Suprapubic skin (tissue), 4 donors: ENCODE measurements at regions not wholly inside any gene's neighbourhood (a gene's known extent, or its start where the extent isn't known, plus 50 kb on each side); places are given as distances from the start of the nearest gene placed in this dataset.

Source experiments
- DNase-seq, 2 donors: peaks; one replicate each; pipeline ENCODE4 v3.0.0-alpha.2; 2019; ENCODE audit warnings: low spot score in 2 of 2
- H3K27ac ChIP-seq: fragments of 200-600 bp; sonication (generic); one replicate; pipeline ENCODE4 v1.5.1; 2019
- H3K27me3 ChIP-seq: fragments of 200-600 bp; sonication (generic); one replicate; pipeline ENCODE4 v1.5.1; 2019
- H3K36me3 ChIP-seq: fragments of 200-600 bp; sonication (generic); one replicate; pipeline ENCODE4 v1.5.1; 2019
- H3K4me1 ChIP-seq: fragments of 200-600 bp; sonication (generic); one replicate; pipeline ENCODE4 v1.5.1; 2019
- H3K4me3 ChIP-seq: fragments of 200-600 bp; sonication (generic); one replicate; pipeline ENCODE4 v1.5.1; 2019; ENCODE audit warnings: mild to moderate bottlenecking
- H3K9me3 ChIP-seq: fragments of 200-600 bp; sonication (generic); one replicate; pipeline ENCODE4 v1.5.1; 2019
- CTCF ChIP-seq, 2 donors: fragments of 200-600 bp in 1 of 2; fragments of 450-650 bp in 1 of 2; sonication (generic) in 1 of 2; IDR thresholded peaks; one replicate each; pipeline ENCODE4 v1.5.1; 2016 to 2019; ENCODE audit warnings: antibody characterized with exemption in 2 of 2, mild to moderate bottlenecking in 1 of 2, moderate library complexity in 1 of 2
- EP300 ChIP-seq: sonication (generic); formaldehyde crosslinking; IDR thresholded peaks from one replicate; pipeline ENCODE4 v1.6.1; 2017; ENCODE audit warnings: antibody characterized with exemption
- POLR2A ChIP-seq, 2 donors: fragments of 450-650 bp; IDR thresholded peaks; one replicate each; pipeline ENCODE4 v1.6.1; 2017; ENCODE audit warnings: antibody characterized with exemption in 2 of 2, mild to moderate bottlenecking in 2 of 2, moderate library complexity in 2 of 2
- POLR2AphosphoS5 ChIP-seq, 3 donors: sonication (generic); formaldehyde crosslinking; IDR thresholded peaks; one replicate each; pipeline ENCODE4 v1.6.1; 2017; ENCODE audit warnings: antibody characterized with exemption in 3 of 3
- WGBS: methylation state at CpG from one replicate; pipeline ENCODE4 v1.1.5; 2018; 5-methylcytosine and 5-hydroxymethylcytosine counted together

- 100% methylated on average over 1 of the region's 1 CpG for WGBS
- no peak overlapping the region for H3K27ac ChIP-seq
- no peak overlapping the region for H3K4me3 ChIP-seq
Measured at GRCh38 chr9:90741036-90741435, 60.6 kb upstream of the SYK start.

GRCh38 chr9:90737742-90738141 lies 63.9 kb upstream of the SYK start:
- no peak for TF ChIP-seq CTCF (IDR thresholded peaks at IDR 0.05)
- no peak for TF ChIP-seq POLR2AphosphoS5 (IDR thresholded peaks at IDR 0.05)
- no peak for TF ChIP-seq POLR2A (IDR thresholded peaks at IDR 0.05)
- TF ChIP-seq EP300, result no peak
- Histone ChIP-seq H3K4me3 (no peak overlapping the region), H3K4me1 (no peaks in the 10 kb centered on the region), H3K27ac (no peak overlapping the region), H3K27me3 (no peaks in the 10 kb centered on the region), H3K9me3 (peaks cover 15% of the 10 kb centered on the region), H3K36me3 (no peaks in the 10 kb centered on the region)
- DNase-seq, result no peak
- 93% methylated on average over 1 of the region's 1 CpG for WGBS

More at GRCh38 chr9:90741036-90741435, 60.6 kb upstream of the SYK start:
- Histone ChIP-seq H3K4me1 (no peaks in the 10 kb centered on the region), H3K9me3 (peaks cover 15% of the 10 kb centered on the region), H3K27me3 (no peaks in the 10 kb centered on the region), H3K36me3 (no peaks in the 10 kb centered on the region)
- no peak for DNase-seq
- TF ChIP-seq POLR2AphosphoS5 (IDR thresholded peaks at IDR 0.05), result no peak

- no peak for TF ChIP-seq CTCF (IDR thresholded peaks at IDR 0.05)
- no peak for TF ChIP-seq POLR2AphosphoS5 (IDR thresholded peaks at IDR 0.05)
- TF ChIP-seq POLR2A (IDR thresholded peaks at IDR 0.05), result no peak
- no peak for TF ChIP-seq EP300
- Histone ChIP-seq H3K9me3 (peaks cover 15% of the 10 kb centered on the region), H3K36me3 (no peaks in the 10 kb centered on the region), H3K4me1 (no peaks in the 10 kb centered on the region), H3K27me3 (peaks cover 3% of the 10 kb centered on the region), H3K4me3 (no peak overlapping the region), H3K27ac (no peak overlapping the region)
- 48% methylated on average over 1 of the region's 1 CpG for WGBS
- DNase-seq, result no peak
Measured at GRCh38 chr9:90735952-90736351, 65.7 kb upstream of the SYK start.

- DNase-seq, result no peak
- Histone ChIP-seq H3K4me1 (no peaks in the 10 kb centered on the region), H3K9me3 (peaks cover 7% of the 10 kb centered on the region), H3K27me3 (peaks cover 7% of the 10 kb centered on the region), H3K36me3 (no peaks in the 10 kb centered on the region), H3K27ac (no peak overlapping the region), H3K4me3 (no peak overlapping the region)
- TF ChIP-seq EP300 (no peak), POLR2AphosphoS5 (IDR thresholded peaks at IDR 0.05) (no peak), CTCF (IDR thresholded peaks at IDR 0.05) (no peak), POLR2A (IDR thresholded peaks at IDR 0.05) (no peak)
- WGBS, result 73% methylated on average over 7 of the region's 7 CpGs
Measured at GRCh38 chr9:90734631-90735030, 67.0 kb upstream of the SYK start.

- DNase-seq, result no peak
- Histone ChIP-seq H3K9me3 (no peaks in the 10 kb centered on the region), H3K27ac (no peak overlapping the region), H3K27me3 (peaks cover 9% of the 10 kb centered on the region), H3K4me3 (no peak overlapping the region), H3K36me3 (no peaks in the 10 kb centered on the region), H3K4me1 (no peaks in the 10 kb centered on the region)
- no peak for TF ChIP-seq POLR2AphosphoS5 (IDR thresholded peaks at IDR 0.05)
- 83% methylated on average over 9 of the region's 24 CpGs for WGBS
Measured at GRCh38 chr9:90729351-90729750, 72.3 kb upstream of the SYK start.

GRCh38 chr9:90727488-90727887 lies 74.1 kb upstream of the SYK start:
- no peaks in the 10 kb centered on the region for H3K36me3 ChIP-seq
- H3K27me3 ChIP-seq, result peaks cover 9% of the 10 kb centered on the region
- TF ChIP-seq POLR2AphosphoS5 (IDR thresholded peaks at IDR 0.05) (no peak), CTCF (IDR thresholded peaks at IDR 0.05) (no peak), EP300 (no peak), POLR2A (IDR thresholded peaks at IDR 0.05) (no peak)
- H3K4me1 ChIP-seq, result no peaks in the 10 kb centered on the region
- H3K27ac ChIP-seq, result no peak overlapping the region
- no peak overlapping the region for H3K4me3 ChIP-seq
- DNase-seq, result no peak
- H3K9me3 ChIP-seq, result no peaks in the 10 kb centered on the region
- WGBS, result 79% methylated on average over 6 of the region's 6 CpGs
